GM12891 (cell line): ENCODE measurements at regions not wholly inside any gene's neighbourhood (a gene's known extent, or its start where the extent isn't known, plus 50 kb on each side); places are given as distances from the start of the nearest gene placed in this dataset.

Experiments used
- PAX5 ChIP-seq: IDR thresholded peaks from 2 replicates; pipeline ENCODE4 v1.6.1; 2011; ENCODE audit warnings: low read length, moderate library complexity, mild to moderate bottlenecking; ENCODE audit not compliant: insufficient read depth, severe bottlenecking
- POLR2A ChIP-seq: IDR thresholded peaks from 2 replicates; pipeline ENCODE4 v1.6.1; 2011; ENCODE audit warnings: low read depth, low read length, control low read depth
- POLR2AphosphoS5 ChIP-seq: IDR thresholded peaks from 2 replicates; pipeline ENCODE4 v1.6.1; 2011; ENCODE audit warnings: low read depth, low read length, control low read depth
- POU2F2 ChIP-seq: IDR thresholded peaks from 2 replicates; pipeline ENCODE4 v1.6.1; 2011; ENCODE audit warnings: low read depth, mild to moderate bottlenecking, control low read depth, low read length, moderate library complexity
- SPI1 ChIP-seq: IDR thresholded peaks from 2 replicates; pipeline ENCODE4 v1.6.1; 2011; ENCODE audit warnings: low read depth, low read length, control low read depth
- TAF1 ChIP-seq: IDR thresholded peaks from 2 replicates; pipeline ENCODE4 v1.6.1; 2011; ENCODE audit warnings: low read depth, low read length, control low read depth

- no peak for TF ChIP-seq POLR2A
- TF ChIP-seq POLR2AphosphoS5: no peak
- TF ChIP-seq TAF1: no peak
- TF ChIP-seq SPI1: no peak
- TF ChIP-seq PAX5: no peak
- TF ChIP-seq POU2F2: no peak
Measured at GRCh38 chr9:111740739-111741138, 54.0 kb downstream of the SHOC1 start.
